ENCODE measurements at regions not wholly inside any gene's neighbourhood (a gene's known extent, or its start where the extent isn't known, plus 50 kb on each side); places are given as distances from the start of the nearest gene placed in this dataset.

GRCh38 chr6:24004659-24005058 is 121.4 kb upstream of the NRSN1 start:
- ChIA-PET POLR2A (no interaction called here), CTCF (no interaction called here)
- DNase-seq (ENCODE audit: low read depth, low spot score) = no peak
- no peak for TF ChIP-seq CTCF (IDR thresholded peaks at IDR 0.05; ENCODE audit: insufficient read depth, low read length, missing control alignments)
- H3K4me3 ChIP-seq (ENCODE audit: low read depth, low read length) = no peak overlapping the region

- ChIA-PET POLR2A (no interaction called here), CTCF (no interaction called here)
- DNase-seq (ENCODE audit: low read depth, low spot score) = no peak
- no peak overlapping the region for H3K4me3 ChIP-seq (ENCODE audit: low read depth, low read length)
- TF ChIP-seq CTCF (IDR thresholded peaks at IDR 0.05; ENCODE audit: insufficient read depth, low read length, missing control alignments) = no peak
These were observed 119.8 kb upstream of the NRSN1 start for GRCh38 chr6:24006254-24006653.

- TF ChIP-seq CTCF (IDR thresholded peaks at IDR 0.05; ENCODE audit: insufficient read depth, low read length, missing control alignments) = no peak
- CTCF ChIA-PET = no interaction called here
- no peak for DNase-seq (ENCODE audit: low read depth, low spot score)
- no peak overlapping the region for H3K4me3 ChIP-seq (ENCODE audit: low read depth, low read length)
- POLR2A ChIA-PET = no interaction called here
These were observed 116.7 kb upstream of the NRSN1 start for GRCh38 chr6:24009319-24009718.

- no peak for TF ChIP-seq CTCF (IDR thresholded peaks at IDR 0.05; ENCODE audit: insufficient read depth, low read length, missing control alignments)
- CTCF ChIA-PET = no interaction called here
- no peak overlapping the region for H3K4me3 ChIP-seq (ENCODE audit: low read depth, low read length)
- POLR2A ChIA-PET = no interaction called here
- no peak for DNase-seq (ENCODE audit: low read depth, low spot score)
These were observed 115.9 kb upstream of the NRSN1 start for GRCh38 chr6:24010133-24010532.

GRCh38 chr6:24016286-24016685 is 109.7 kb upstream of the NRSN1 start:
- no peak for TF ChIP-seq CTCF (IDR thresholded peaks at IDR 0.05; ENCODE audit: insufficient read depth, low read length, missing control alignments)
- H3K4me3 ChIP-seq (ENCODE audit: low read depth, low read length) = no peak overlapping the region
- POLR2A ChIA-PET = no interaction called here
- CTCF ChIA-PET = no interaction called here
- no peak for DNase-seq (ENCODE audit: low read depth, low spot score)

GRCh38 chr6:24016857-24017256 is 109.2 kb upstream of the NRSN1 start:
- CTCF ChIA-PET = no interaction called here
- no peak overlapping the region for H3K4me3 ChIP-seq (ENCODE audit: low read depth, low read length)
- TF ChIP-seq CTCF (IDR thresholded peaks at IDR 0.05; ENCODE audit: insufficient read depth, low read length, missing control alignments) = no peak
- POLR2A ChIA-PET = no interaction called here
- DNase-seq (ENCODE audit: low read depth, low spot score) = no peak
